ENCODE measurements at regions not wholly inside any gene's neighbourhood (a gene's known extent, or its start where the extent isn't known, plus 50 kb on each side); places are given as distances from the start of the nearest gene placed in this dataset.

GRCh38 chr2:67669766-67670165 lies 272.6 kb downstream of the ETAA1 start:
- TF ChIP-seq, protein P1, sequence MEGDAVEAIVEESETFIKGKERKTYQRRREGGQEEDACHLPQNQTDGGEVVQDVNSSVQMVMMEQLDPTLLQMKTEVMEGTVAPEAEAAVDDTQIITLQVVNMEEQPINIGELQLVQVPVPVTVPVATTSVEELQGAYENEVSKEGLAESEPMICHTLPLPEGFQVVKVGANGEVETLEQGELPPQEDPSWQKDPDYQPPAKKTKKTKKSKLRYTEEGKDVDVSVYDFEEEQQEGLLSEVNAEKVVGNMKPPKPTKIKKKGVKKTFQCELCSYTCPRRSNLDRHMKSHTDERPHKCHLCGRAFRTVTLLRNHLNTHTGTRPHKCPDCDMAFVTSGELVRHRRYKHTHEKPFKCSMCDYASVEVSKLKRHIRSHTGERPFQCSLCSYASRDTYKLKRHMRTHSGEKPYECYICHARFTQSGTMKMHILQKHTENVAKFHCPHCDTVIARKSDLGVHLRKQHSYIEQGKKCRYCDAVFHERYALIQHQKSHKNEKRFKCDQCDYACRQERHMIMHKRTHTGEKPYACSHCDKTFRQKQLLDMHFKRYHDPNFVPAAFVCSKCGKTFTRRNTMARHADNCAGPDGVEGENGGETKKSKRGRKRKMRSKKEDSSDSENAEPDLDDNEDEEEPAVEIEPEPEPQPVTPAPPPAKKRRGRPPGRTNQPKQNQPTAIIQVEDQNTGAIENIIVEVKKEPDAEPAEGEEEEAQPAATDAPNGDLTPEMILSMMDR (IDR thresholded peaks at IDR 0.05; ENCODE audit: insufficient read depth, low read length, poor library complexity, severe bottlenecking): no peak
- H3K4me3 ChIP-seq (replicated peaks; ENCODE audit: low read depth, low read length): no peak overlapping the region
- no peaks in the 10 kb centered on the region for H3K36me3 ChIP-seq (ENCODE audit: control insufficient read depth, insufficient read depth, low read length)
- no peaks in the 10 kb centered on the region for H3K27me3 ChIP-seq (replicated peaks; ENCODE audit: control insufficient read depth, insufficient read depth, low read length)
- no peak for DNase-seq (ENCODE audit: extremely low read depth, insufficient read length)

- Histone ChIP-seq H3K27me3 (replicated peaks; ENCODE audit: control insufficient read depth, insufficient read depth, low read length) (no peaks in the 10 kb centered on the region), H3K36me3 (ENCODE audit: control insufficient read depth, insufficient read depth, low read length) (no peaks in the 10 kb centered on the region), H3K4me3 (replicated peaks; ENCODE audit: low read depth, low read length) (no peak overlapping the region)
- no peak for DNase-seq (ENCODE audit: extremely low read depth, insufficient read length)
- TF ChIP-seq, protein P1 (IDR thresholded peaks at IDR 0.05; ENCODE audit: insufficient read depth, low read length, poor library complexity, severe bottlenecking): no peak
Observed at GRCh38 chr2:67670747-67671183, 273.6 kb downstream of the ETAA1 start.

DNA sequence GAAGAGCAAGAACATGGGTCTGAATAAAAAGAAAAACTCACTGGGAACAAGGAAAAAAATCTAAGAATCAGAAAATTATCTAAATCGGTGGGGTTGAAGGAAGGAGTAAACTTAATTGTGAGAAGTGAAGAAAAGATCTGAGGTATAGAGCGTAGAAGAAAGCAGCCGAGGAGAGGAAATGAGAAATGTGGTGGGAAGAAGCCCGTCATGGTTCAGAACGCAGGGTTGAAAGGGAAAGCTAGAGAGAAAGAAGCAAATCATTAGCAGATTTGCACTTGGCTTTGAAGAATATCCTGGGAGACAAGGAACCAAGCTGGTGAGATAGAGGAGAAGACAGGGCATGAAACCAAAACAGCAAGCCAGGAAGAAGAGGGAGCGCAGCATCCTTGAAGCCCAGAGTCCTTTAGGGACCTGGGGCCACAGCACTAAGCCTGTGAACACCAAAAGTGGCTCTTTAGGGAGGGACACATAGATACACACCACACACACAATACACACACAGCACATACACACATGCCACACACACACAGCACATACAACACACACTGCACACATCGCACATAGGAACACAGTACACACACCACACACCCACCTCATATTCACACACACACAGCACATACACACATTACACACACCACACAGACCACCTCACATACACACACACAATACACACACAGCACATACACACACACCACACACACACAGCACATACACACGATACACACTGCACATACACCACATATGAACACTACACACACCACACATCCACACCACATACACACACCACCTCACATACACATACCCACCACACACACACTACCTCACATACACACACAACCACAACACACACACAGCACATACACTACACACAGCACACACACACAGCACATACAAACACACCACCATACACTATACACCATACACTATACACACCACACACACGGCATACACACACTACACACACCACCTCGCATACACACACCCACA lies 274.6 kb downstream of the ETAA1 start:
- TF ChIP-seq, protein P1 (IDR thresholded peaks at IDR 0.05; ENCODE audit: insufficient read depth, low read length, poor library complexity, severe bottlenecking): no peak
- H3K36me3 ChIP-seq (ENCODE audit: control insufficient read depth, insufficient read depth, low read length): no peaks in the 10 kb centered on the region
- no peaks in the 10 kb centered on the region for H3K27me3 ChIP-seq (replicated peaks; ENCODE audit: control insufficient read depth, insufficient read depth, low read length)
- H3K4me3 ChIP-seq (replicated peaks; ENCODE audit: low read depth, low read length): no peak overlapping the region
- DNase-seq (ENCODE audit: extremely low read depth, insufficient read length): no peak

DNA sequence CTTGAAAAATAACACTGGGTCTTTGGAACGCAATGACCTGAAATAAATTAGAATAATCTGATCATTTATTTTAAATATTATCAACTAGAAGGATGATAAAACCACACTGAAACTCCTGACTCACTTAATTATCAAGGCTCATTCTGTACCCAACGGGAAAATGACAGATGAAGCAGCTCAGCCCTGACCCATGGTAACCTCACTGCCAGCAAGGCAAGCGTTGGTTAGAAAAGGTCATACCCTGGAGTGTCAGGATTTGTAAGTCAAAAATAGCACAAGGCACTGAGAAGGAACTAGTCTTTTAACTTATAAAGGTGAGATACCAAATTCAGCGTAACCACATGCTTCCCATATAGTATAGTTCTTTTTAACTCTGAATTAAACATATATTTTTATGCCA lies 277.5 kb downstream of the ETAA1 start:
- Histone ChIP-seq H3K4me3 (replicated peaks; ENCODE audit: low read depth, low read length) (no peak overlapping the region), H3K27me3 (replicated peaks; ENCODE audit: control insufficient read depth, insufficient read depth, low read length) (no peaks in the 10 kb centered on the region), H3K36me3 (ENCODE audit: control insufficient read depth, insufficient read depth, low read length) (no peaks in the 10 kb centered on the region)
- no peak for DNase-seq (ENCODE audit: extremely low read depth, insufficient read length)
- TF ChIP-seq, protein P1 (IDR thresholded peaks at IDR 0.05; ENCODE audit: insufficient read depth, low read length, poor library complexity, severe bottlenecking): no peak

- Histone ChIP-seq H3K36me3 (ENCODE audit: control insufficient read depth, insufficient read depth, low read length) (no peaks in the 10 kb centered on the region), H3K4me3 (replicated peaks; ENCODE audit: low read depth, low read length) (no peak overlapping the region), H3K27me3 (replicated peaks; ENCODE audit: control insufficient read depth, insufficient read depth, low read length) (no peaks in the 10 kb centered on the region)
- no peak for DNase-seq (ENCODE audit: extremely low read depth, insufficient read length)
- TF ChIP-seq, protein P1 (IDR thresholded peaks at IDR 0.05; ENCODE audit: insufficient read depth, low read length, poor library complexity, severe bottlenecking): no peak
Observed at GRCh38 chr2:67684991-67685390, 287.9 kb downstream of the ETAA1 start.
